ENCODE measurements at regions not wholly inside any gene's neighbourhood (a gene's known extent, or its start where the extent isn't known, plus 50 kb on each side); places are given as distances from the start of the nearest gene placed in this dataset.

DNA sequence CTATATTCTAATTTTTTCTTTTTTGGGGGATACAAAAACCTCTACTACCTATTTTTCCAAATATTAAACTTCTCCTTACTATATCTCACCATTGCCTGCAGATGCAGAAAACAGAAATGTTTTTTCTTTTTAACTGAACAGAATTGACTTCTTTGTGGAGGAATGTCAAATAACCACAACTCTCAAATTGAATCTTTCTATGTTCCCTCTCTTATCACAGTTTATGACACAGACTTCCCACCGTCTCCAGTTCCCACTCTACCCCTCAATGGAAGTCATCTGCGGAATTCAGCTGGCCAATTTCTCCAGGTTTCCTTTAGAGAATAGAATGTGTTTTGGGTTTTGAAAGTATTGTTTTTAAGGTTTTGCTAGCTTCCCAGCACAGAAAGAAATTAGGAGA, 77.0 kb downstream of the NR2F2 start:
- H3K4me3 ChIP-seq = no peak overlapping the region
- no peaks in the 10 kb centered on the region for H3K9me3 ChIP-seq
- DNase-seq (no peak), ATAC-seq (no peak)
- intact Hi-C loops (cut with DNase I) = no loop called here
- no peaks in the 10 kb centered on the region for H3K36me3 ChIP-seq
- peaks cover 11% of the 10 kb centered on the region for H3K4me1 ChIP-seq
- peaks cover 53% of the 10 kb centered on the region for H3K27me3 ChIP-seq (ENCODE audit: low read depth)
- TF ChIP-seq CTCF (IDR thresholded peaks at IDR 0.05) = no peak
- no peak overlapping the region for H3K27ac ChIP-seq

DNA sequence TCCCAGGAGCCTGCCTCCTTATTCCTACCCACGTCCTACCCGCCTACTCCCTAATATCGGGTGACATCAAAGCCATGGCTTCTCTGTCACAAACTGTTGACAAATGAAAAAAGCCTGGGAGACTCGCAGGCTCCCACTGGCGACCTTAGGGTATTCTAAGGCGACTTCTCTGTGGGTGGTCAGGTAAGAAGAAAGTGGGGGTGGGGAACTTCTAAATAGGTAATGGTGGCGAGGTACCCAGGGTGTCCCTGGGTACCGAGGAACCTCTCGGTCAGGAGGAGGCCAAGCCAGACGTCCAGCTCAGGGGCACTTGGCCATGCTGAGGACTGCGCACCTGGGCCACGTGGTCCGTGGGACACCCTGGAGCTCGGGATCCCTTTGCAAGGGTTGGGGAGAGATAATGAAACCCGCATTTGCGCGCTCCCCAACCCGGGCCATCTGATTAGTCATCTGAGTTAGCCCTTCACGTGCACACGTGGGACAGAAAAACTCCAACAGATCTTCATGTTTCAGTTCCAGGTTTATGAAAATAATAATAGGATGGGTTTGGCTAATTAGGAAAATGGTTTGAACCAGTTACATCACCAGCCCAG, 78.2 kb downstream of the NR2F2 start:
- peaks cover 66% of the 10 kb centered on the region for H3K27me3 ChIP-seq (ENCODE audit: low read depth)

GRCh38 chr15:96409215-96410138, 79.0 kb downstream of the NR2F2 start:
- no peaks in the 10 kb centered on the region for H3K36me3 ChIP-seq
- TF ChIP-seq CTCF (IDR thresholded peaks at IDR 0.05) = no peak
- peak overlapping the region; percentile 21 for H3K4me3 ChIP-seq
- no peaks in the 10 kb centered on the region for H3K9me3 ChIP-seq
- H3K27me3 ChIP-seq (ENCODE audit: low read depth) = peaks cover 71% of the 10 kb centered on the region
- H3K4me1 ChIP-seq = peaks cover 11% of the 10 kb centered on the region
- DNase-seq = no peak
- no peak overlapping the region for H3K27ac ChIP-seq
- ATAC-seq = no peak
- intact Hi-C loops (cut with DNase I) = no loop called here

More for the DNA sequence above, 78.2 kb downstream of the NR2F2 start:
- no peak overlapping the region for H3K27ac ChIP-seq
- H3K4me1 ChIP-seq = peaks cover 11% of the 10 kb centered on the region
- ATAC-seq = peak in 1 of 2 donors; percentile 32
- no peaks in the 10 kb centered on the region for H3K9me3 ChIP-seq
- no peak overlapping the region for H3K4me3 ChIP-seq
- DNase-seq = no peak
- no peak for TF ChIP-seq CTCF (IDR thresholded peaks at IDR 0.05)
- intact Hi-C loops (cut with DNase I) = no loop called here
- H3K36me3 ChIP-seq = no peaks in the 10 kb centered on the region

DNA sequence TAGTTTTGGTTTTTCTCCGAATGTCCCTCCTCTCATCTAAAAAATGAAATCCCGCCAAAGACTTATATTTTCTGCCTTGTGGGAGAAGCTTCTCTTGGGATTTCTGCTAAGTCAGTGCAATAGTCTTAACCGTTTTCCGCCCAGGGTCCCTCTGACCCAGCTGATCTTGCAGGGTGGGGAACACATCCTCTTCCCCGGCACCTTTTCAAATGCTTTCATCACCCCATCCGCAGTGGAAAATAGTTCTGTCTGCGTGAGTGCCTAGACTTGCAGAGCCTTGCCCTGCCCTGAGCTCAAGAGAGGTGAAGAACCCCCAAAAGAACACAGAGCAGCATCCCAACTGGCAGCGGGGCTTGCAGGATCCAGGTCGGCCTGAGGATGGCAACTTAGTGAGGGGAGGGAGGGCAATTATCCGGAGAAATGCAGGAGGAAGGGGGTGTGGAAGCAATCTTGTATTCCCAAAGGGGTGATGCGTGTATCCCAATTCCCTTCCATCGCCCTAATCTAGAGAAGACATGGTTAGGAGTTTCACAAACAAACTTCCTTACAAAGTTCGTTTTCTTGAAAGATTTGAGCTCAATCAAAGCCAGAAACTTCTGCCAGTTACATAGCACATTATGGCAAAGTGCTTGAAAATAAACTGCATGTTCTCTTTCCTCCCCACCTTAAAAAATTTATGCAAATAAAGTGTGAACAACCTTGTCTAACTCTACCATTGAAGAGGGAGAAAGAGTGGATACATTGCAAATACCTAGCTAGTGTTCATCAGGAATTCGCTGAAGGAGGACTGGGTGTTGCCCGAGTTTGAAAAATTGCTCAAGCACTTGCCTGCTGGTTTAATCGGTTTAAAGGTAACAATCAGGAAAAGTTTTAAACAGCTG, 79.9 kb downstream of the NR2F2 start:
- peaks cover 81% of the 10 kb centered on the region for H3K27me3 ChIP-seq (ENCODE audit: low read depth)
- H3K9me3 ChIP-seq = no peaks in the 10 kb centered on the region
- no peaks in the 10 kb centered on the region for H3K36me3 ChIP-seq
- TF ChIP-seq CTCF (IDR thresholded peaks at IDR 0.05) = no peak
- no peak overlapping the region for H3K27ac ChIP-seq
- no peak overlapping the region for H3K4me3 ChIP-seq
- intact Hi-C loops (cut with DNase I) = no loop called here
- ATAC-seq = no peak
- peaks cover 11% of the 10 kb centered on the region for H3K4me1 ChIP-seq
- DNase-seq = no peak
